ENCODE measurements at regions not wholly inside any gene's neighbourhood (a gene's known extent, or its start where the extent isn't known, plus 50 kb on each side); places are given as distances from the start of the nearest gene placed in this dataset.
A peak's percentile ranks its signal among the peaks of the same experiment; 100 is the strongest.
"Not testable (repeated sequence)": the region's sequence is repeated elsewhere in the genome, so short reads cannot be mapped to it uniquely, and the experiment has no call there.

DNA sequence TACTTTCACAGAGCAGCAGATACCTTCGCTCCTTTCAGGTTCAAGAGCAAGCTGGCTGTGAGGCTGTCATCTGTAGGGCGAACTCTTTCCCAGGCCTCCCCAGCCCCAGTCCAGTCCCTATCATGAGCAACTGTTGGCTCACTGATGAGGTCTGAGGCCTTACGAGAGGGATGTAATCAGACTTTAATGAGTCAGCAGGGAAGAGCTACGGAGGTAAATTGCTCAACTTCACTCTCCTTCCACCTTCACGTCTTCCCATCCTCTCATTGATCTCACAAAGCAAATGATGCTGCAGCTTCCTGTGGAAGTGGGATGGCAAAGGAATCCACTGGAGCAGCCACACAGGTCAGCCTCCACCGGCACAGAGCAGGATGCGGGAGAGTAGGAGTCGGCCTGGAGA lies 130.7 kb upstream of the TBCA start:
- Histone ChIP-seq H3K9me3 (ENCODE audit: low read length) (no peaks in the 10 kb centered on the region), H3K4me3 (ENCODE audit: low read length) (no peak overlapping the region), H3K27ac (ENCODE audit: low read depth, low read length) (no peak overlapping the region), H3K4me1 (ENCODE audit: insufficient read depth, low read length) (no peaks in the 10 kb centered on the region), H3K27me3 (ENCODE audit: insufficient read depth, low read length, poor library complexity, severe bottlenecking) (no peaks in the 10 kb centered on the region), H3K36me3 (ENCODE audit: insufficient read depth, low read length) (no peaks in the 10 kb centered on the region)
- Mint-ChIP-seq H3K36me3 (no peaks in the 10 kb centered on the region), H3K9me3 (no peaks in the 10 kb centered on the region), H3K27me3 (peaks cover 5 to 15% of the 10 kb centered on the region in 2 donors), H3K4me3 (no peak overlapping the region), H3K27ac (no peak overlapping the region), H3K4me1 (no peaks in the 10 kb centered on the region)
- ChIA-PET CTCF (no interaction called here), POLR2A (no interaction called here)
- no peak for DNase-seq

DNA sequence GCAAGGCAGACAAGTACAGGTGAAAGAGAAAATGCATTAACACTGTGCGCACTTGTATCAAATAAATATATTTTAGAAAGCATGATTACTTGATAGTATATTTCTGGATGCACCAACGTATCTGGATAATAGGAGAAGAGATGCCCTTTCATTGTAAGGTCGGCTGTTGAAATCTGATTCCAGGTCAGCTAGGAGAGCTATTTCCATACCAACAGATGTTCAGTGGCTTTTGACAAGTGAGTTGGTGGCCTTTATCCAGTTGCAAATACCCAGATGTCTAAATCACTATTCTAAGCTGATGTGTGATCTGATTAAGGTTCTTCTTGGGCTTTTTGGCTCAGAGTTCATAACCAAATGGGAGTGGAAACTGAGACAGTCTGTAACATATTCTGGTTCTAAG lies 128.2 kb upstream of the TBCA start:
- no peak overlapping the region for H3K4me3 ChIP-seq (ENCODE audit: low read length)
- CTCF ChIA-PET = no interaction called here
- Mint-ChIP-seq H3K4me1 (no peaks in the 10 kb centered on the region), H3K4me3 (no peak overlapping the region), H3K27ac (no peak overlapping the region), H3K9me3 (no peaks in the 10 kb centered on the region), H3K27me3 (peaks cover 7 to 14% of the 10 kb centered on the region in 2 donors), H3K36me3 (no peaks in the 10 kb centered on the region)
- H3K36me3 ChIP-seq (ENCODE audit: insufficient read depth, low read length) = no peaks in the 10 kb centered on the region
- no peak overlapping the region for H3K27ac ChIP-seq (ENCODE audit: low read depth, low read length)
- DNase-seq = no peak
- POLR2A ChIA-PET = no interaction called here
- H3K9me3 ChIP-seq (ENCODE audit: low read length) = no peaks in the 10 kb centered on the region
- no peaks in the 10 kb centered on the region for H3K4me1 ChIP-seq (ENCODE audit: insufficient read depth, low read length)
- no peaks in the 10 kb centered on the region for H3K27me3 ChIP-seq (ENCODE audit: insufficient read depth, low read length, poor library complexity, severe bottlenecking)

DNA sequence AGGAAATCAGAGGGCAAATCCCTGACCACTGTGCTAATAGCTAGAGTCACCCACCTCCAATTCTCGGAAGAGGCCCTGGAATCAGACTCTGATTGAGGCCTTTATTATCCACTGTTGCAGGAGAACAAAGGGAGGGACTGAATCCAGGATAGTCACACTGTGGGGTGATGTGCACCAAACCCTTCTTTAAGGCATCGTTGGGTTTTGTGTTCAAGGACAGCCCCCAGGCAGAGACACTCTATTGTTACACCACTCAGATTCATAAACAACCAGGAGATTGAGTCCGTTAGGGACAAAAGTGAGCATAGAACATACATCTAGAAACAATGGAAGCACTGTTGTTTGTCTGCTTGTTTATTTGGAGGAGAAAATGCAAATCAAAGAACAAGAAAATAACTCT lies 124.6 kb upstream of the TBCA start:
- Mint-ChIP-seq H3K27ac (no peak overlapping the region), H3K4me3 (no peak overlapping the region), H3K9me3 (no peaks in the 10 kb centered on the region), H3K4me1 (no peaks in the 10 kb centered on the region), H3K27me3 (peaks cover 11 to 17% of the 10 kb centered on the region in 2 donors), H3K36me3 (no peaks in the 10 kb centered on the region)
- Histone ChIP-seq H3K36me3 (ENCODE audit: insufficient read depth, low read length) (no peaks in the 10 kb centered on the region), H3K27me3 (ENCODE audit: insufficient read depth, low read length, poor library complexity, severe bottlenecking) (no peaks in the 10 kb centered on the region), H3K4me3 (ENCODE audit: low read length) (no peak overlapping the region), H3K27ac (ENCODE audit: low read depth, low read length) (no peak overlapping the region), H3K4me1 (ENCODE audit: insufficient read depth, low read length) (no peaks in the 10 kb centered on the region), H3K9me3 (ENCODE audit: low read length) (no peaks in the 10 kb centered on the region)
- no peak for DNase-seq
- ChIA-PET CTCF (no interaction called here), POLR2A (no interaction called here)

DNA sequence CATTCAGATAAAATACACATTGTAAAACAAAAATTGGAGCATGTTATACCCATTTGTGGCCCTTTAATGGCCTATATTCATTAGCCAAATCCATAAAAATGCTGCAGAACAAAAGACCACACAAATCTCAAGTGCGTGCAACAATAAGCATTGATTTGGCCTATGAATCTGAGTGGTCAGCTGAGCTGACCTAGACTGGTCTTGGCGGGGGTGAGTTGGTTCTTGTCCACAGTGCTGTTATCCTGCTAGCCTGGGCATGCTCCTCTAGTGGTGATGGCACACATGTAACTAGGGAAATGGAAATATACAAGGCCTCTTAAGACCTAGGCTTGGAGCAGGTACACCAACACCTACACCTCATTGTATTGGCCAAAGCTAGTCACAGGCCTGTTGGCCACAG lies 122.2 kb upstream of the TBCA start:
- H3K4me3 ChIP-seq (ENCODE audit: low read length) = no peak overlapping the region
- POLR2A ChIA-PET = no interaction called here
- Mint-ChIP-seq H3K36me3 (no peaks in the 10 kb centered on the region), H3K4me1 (no peaks in the 10 kb centered on the region), H3K4me3 (no peak overlapping the region), H3K27ac (no peak overlapping the region), H3K9me3 (no peaks in the 10 kb centered on the region), H3K27me3 (peaks cover 8% of the 10 kb centered on the region in 2 donors)
- DNase-seq = no peak
- no peaks in the 10 kb centered on the region for H3K27me3 ChIP-seq (ENCODE audit: insufficient read depth, low read length, poor library complexity, severe bottlenecking)
- no peak overlapping the region for H3K27ac ChIP-seq (ENCODE audit: low read depth, low read length)
- no peaks in the 10 kb centered on the region for H3K36me3 ChIP-seq (ENCODE audit: insufficient read depth, low read length)
- H3K4me1 ChIP-seq (ENCODE audit: insufficient read depth, low read length) = no peaks in the 10 kb centered on the region
- CTCF ChIA-PET = no interaction called here
- H3K9me3 ChIP-seq (ENCODE audit: low read length) = no peaks in the 10 kb centered on the region

DNA sequence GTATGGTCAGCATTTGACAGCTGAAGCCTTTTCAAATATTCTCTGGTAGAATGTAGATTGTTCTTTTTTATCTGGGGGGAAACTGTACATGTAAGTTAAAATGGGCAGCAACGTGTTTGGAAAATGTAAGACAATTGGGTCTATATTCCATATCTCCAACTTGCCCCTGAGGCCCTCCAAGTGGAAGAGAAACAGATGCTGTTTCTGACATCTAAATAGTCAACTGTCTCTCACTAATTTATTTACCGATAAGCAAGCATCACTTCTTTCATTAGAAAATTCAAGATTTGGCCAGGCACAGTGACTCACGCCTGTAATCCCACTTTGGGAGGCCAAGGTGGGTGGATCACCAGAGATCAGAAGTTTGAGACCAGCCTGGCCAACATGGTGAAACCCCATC lies 120.2 kb upstream of the TBCA start:
- ChIA-PET CTCF (no interaction called here), POLR2A (no interaction called here)
- no peaks in the 10 kb centered on the region for H3K36me3 Mint-ChIP-seq
- H3K4me1 ChIP-seq (ENCODE audit: insufficient read depth, low read length) = no peaks in the 10 kb centered on the region
- no peaks in the 10 kb centered on the region for H3K9me3 Mint-ChIP-seq
- H3K27me3 ChIP-seq (ENCODE audit: insufficient read depth, low read length, poor library complexity, severe bottlenecking) = no peaks in the 10 kb centered on the region
- no peaks in the 10 kb centered on the region for H3K9me3 ChIP-seq (ENCODE audit: low read length)
- H3K27ac ChIP-seq (ENCODE audit: low read depth, low read length) = no peak overlapping the region
- H3K27me3 Mint-ChIP-seq = peaks cover 8 to 12% of the 10 kb centered on the region in 2 donors
- DNase-seq = no peak
- no peak overlapping the region for H3K4me3 Mint-ChIP-seq
- H3K4me1 Mint-ChIP-seq = no peaks in the 10 kb centered on the region
- H3K27ac Mint-ChIP-seq = no peak overlapping the region
- H3K4me3 ChIP-seq (ENCODE audit: low read length) = no peak overlapping the region
- no peaks in the 10 kb centered on the region for H3K36me3 ChIP-seq (ENCODE audit: insufficient read depth, low read length)

DNA sequence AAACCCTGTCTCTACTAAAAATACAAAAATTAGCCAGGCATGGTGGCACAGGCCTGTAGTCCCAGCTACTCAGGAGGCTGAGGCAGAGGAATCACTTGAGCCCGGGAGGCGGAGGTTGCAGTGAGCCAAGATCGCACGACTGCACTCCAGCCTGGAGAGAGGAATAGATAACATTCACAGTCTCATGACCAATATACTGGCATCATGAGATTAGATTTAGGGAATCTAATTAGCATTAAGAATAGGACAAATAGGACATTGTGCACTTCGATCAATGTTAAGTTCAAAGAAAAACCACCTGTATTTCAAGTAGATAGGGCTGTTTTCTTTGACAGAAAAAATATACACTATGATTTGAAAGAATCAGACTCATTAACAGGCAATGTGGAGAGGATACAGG lies 118.0 kb upstream of the TBCA start:
- CTCF ChIA-PET, H3K9me3 Mint-ChIP-seq, H3K27ac Mint-ChIP-seq: not testable (repeated sequence)

DNA sequence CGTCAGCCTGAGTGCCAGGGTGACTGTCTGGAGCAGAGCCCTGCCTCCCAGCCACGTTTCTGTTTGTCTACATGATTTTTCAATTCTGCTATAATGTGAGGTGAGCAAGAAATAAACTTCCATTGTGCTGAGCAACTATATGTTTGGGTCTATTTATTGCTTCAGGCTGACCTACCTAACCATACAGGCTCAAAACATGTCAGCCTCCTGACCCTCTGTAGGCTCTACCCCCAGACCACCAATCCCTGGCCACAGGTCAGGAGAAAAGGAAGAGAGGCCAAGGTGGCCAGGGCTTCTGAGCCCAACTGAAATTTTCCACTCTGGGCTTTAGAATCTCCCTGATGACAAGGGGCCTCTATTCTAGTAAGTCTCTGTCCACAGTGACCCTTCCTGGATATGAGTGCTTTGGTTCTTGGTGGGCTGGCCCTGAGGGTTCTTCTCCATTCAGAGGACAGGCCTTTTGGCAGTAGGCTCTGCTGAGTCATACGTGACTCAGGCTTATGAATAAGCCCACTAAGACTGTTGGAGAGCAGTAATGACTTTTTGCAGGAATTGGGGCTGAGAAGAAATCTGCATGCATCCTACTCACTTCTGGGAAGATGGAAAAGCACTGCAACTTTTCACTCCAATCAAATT lies 117.2 kb upstream of the TBCA start:
- POLR2A ChIA-PET = no interaction called here
- Histone ChIP-seq H3K4me3 (ENCODE audit: low read length) (no peak overlapping the region), H3K9me3 (ENCODE audit: low read length) (no peaks in the 10 kb centered on the region), H3K4me1 (ENCODE audit: insufficient read depth, low read length) (no peaks in the 10 kb centered on the region), H3K36me3 (ENCODE audit: insufficient read depth, low read length) (no peaks in the 10 kb centered on the region), H3K27me3 (ENCODE audit: insufficient read depth, low read length, poor library complexity, severe bottlenecking) (no peaks in the 10 kb centered on the region), H3K27ac (ENCODE audit: low read depth, low read length) (no peak overlapping the region)
- DNase-seq = no peak
- Mint-ChIP-seq H3K36me3 (no peaks in the 10 kb centered on the region), H3K4me1 (no peaks in the 10 kb centered on the region), H3K27ac (peak overlapping the region in 1 of 8 donors; percentile 13), H3K27me3 (peaks cover 3 to 7% of the 10 kb centered on the region in 2 donors), H3K9me3 (no peaks in the 10 kb centered on the region), H3K4me3 (no peak overlapping the region)
- CTCF ChIA-PET = no interaction called here

More for the DNA sequence above, 118.0 kb upstream of the TBCA start:
- H3K27ac ChIP-seq (ENCODE audit: low read depth, low read length); H3K4me3 ChIP-seq (ENCODE audit: low read length); H3K4me3 Mint-ChIP-seq; H3K9me3 ChIP-seq (ENCODE audit: low read length); DNase-seq; H3K27me3 Mint-ChIP-seq; H3K4me1 Mint-ChIP-seq; H3K36me3 ChIP-seq (ENCODE audit: insufficient read depth, low read length); H3K4me1 ChIP-seq (ENCODE audit: insufficient read depth, low read length); H3K36me3 Mint-ChIP-seq; POLR2A ChIA-PET; H3K27me3 ChIP-seq (ENCODE audit: insufficient read depth, low read length, poor library complexity, severe bottlenecking): not testable (repeated sequence)

DNA sequence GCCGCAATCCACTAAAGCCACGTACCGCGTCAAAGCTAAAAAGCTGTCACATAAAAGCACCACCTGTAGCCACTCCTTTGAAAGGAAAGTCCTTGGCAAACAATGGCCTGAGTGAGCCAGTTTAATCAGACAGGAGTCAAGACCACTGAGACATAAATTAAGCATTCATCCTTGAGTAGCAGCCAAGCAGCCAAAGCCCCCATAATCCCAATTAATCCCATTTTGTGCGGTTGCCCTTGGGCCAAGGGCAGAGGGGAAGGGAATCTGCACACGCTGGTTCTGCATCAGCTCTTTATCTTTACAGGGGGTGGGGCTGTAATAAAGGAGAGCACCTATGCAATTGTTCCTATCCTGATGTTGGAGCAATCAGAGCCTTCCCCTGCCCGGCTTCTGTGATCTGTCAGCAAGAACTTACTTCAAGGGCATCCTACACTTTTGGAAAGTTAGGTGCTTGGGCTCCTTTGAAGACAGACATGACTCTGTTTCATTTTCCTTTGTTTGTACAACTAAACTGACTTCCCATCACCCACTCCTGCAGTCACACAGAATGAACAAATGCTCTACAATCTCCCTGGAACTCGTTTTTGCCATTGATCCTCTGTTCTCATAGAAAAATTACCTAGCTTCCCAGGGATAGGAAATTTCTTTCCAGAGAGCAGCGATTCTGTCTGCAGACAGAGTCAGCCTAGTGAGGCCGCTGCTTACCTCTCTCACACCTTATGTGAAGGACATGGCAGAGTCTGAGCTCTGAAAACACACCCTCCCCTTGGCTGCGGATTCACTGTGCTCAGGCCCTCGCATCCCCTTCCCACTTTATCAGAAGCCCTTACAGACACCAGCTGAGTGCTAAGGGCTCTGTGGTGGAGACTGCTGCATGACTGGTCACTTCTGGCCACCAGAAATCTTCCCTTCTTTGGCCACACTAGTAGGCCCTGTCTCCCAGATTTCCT lies 116.2 kb upstream of the TBCA start:
- POLR2A ChIA-PET = no interaction called here

More for the DNA sequence above, 116.2 kb upstream of the TBCA start:
- Histone ChIP-seq H3K27me3 (ENCODE audit: insufficient read depth, low read length, poor library complexity, severe bottlenecking) (no peaks in the 10 kb centered on the region), H3K27ac (ENCODE audit: low read depth, low read length) (no peak overlapping the region), H3K9me3 (ENCODE audit: low read length) (no peaks in the 10 kb centered on the region), H3K4me1 (ENCODE audit: insufficient read depth, low read length) (no peaks in the 10 kb centered on the region), H3K4me3 (ENCODE audit: low read length) (no peak overlapping the region), H3K36me3 (ENCODE audit: insufficient read depth, low read length) (no peaks in the 10 kb centered on the region)
- peaks cover under 1 to 7% of the 10 kb centered on the region in 2 donors for H3K27me3 Mint-ChIP-seq
- H3K9me3 Mint-ChIP-seq = no peaks in the 10 kb centered on the region
- no peaks in the 10 kb centered on the region for H3K36me3 Mint-ChIP-seq
- DNase-seq = no peak
- no peaks in the 10 kb centered on the region for H3K4me1 Mint-ChIP-seq
- peak overlapping the region in 1 of 8 donors; percentile 2 for H3K27ac Mint-ChIP-seq
- CTCF ChIA-PET = no interaction called here
- no peak overlapping the region for H3K4me3 Mint-ChIP-seq
